PC-3 (cell line): ENCODE measurements at regions not wholly inside any gene's neighbourhood (a gene's known extent, or its start where the extent isn't known, plus 50 kb on each side); places are given as distances from the start of the nearest gene placed in this dataset.

Experiments
- EZH2 ChIP-seq: fragments of 300-600 bp; sonication (generic); IDR thresholded peaks from one replicate; pipeline ENCODE4 v1.6.1; 2017; ENCODE audit warnings: antibody characterized with exemption, mild to moderate bottlenecking, low read length; ENCODE audit not compliant: unreplicated experiment
- EZH2phosphoT487 ChIP-seq: fragments of 300-600 bp; sonication (generic); IDR thresholded peaks from 2 replicates; pipeline ENCODE4 v1.6.1; 2018; ENCODE audit warnings: mild to moderate bottlenecking, antibody characterized with exemption, low read length, borderline replicate concordance

DNA sequence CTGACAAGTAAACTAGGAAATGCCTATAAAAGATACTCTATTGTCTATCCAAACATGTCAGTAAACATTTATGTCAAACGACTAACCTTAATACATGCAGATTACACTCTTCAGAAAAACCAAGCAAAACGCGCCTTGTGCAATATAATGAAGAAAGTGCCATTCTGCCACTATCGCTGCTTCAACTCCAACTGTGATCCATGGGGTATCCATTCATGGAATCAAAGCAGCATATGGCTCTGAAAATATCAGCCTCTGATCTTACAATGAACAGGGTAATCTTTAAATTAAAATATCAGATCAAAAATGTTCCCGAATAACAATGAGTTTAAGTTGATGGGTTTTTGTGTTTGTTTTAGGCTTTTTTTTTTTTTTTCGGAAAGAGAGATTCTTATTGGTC, 105.5 kb upstream of the SETMAR start:
- TF ChIP-seq EZH2phosphoT487 (no peak), EZH2 (no peak)
